Myocyte (in vitro differentiated cells): ENCODE measurements at regions not wholly inside any gene's neighbourhood (a gene's known extent, or its start where the extent isn't known, plus 50 kb on each side); places are given as distances from the start of the nearest gene placed in this dataset.
"Not testable (repeated sequence)": the region's sequence is repeated elsewhere in the genome, so short reads cannot be mapped to it uniquely, and the experiment has no call there.

Experiments used
- DNase-seq: peaks from one replicate; pipeline ENCODE4 v3.0.0-alpha.2; 2012; ENCODE audit warnings: low read depth

DNA sequence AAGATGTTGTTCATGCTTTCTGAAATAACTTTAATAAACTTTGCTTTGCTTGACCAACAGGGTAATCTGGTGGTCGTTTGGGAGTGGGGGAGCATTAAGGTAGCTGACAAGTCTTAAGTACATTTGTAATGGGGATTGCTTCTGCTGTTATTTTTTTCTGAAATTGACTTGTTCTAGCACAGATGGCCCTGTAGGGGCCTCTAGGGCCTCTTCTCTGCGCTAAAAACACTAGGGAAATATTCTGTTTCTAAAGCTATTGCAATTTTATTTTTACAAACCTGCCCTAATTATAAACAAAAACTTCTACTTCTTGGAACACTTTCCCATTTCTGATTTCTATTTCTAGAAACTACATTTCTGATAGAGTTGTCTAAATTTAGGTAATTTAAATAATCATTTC, 191.3 kb upstream of the KCNJ3 start:
- no peak for DNase-seq

DNA sequence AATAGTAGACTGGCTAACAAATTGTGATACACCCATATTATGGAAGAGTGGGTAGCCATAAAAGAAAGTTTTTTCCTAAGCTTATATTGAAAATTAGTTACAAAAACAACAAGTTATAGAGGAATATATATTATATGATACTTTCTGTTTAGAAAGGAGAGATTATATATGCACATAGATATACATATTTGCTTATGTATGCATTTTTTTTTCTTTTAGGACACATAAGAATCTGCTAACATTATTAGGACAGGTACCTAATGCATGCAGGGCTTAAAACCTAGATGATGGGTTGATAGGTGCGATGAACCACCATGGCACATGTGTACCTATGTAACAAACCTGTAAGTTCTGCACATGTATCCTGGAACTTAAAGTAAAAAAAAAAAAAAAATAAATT, 179.6 kb upstream of the KCNJ3 start:
- DNase-seq, result no peak

DNA sequence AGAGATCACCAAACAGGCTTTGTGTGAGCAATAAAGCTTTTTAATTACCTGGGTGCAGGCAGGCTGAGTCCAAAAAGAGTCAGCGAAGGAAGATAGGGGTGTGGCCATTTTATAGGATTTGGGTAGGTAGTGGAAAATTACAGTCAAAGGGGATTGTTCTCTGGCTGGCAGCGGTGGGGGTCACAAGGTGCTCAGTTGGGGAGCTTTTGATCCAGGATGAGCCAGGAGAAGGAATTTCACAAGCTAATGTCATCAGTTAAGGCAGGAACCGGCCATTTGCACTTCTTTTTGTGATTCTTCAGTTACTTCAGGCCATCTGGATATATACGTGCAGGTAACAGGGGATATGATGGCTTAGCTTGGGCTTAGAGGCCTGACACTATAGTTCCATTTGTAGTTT, 177.5 kb upstream of the KCNJ3 start:
- not testable (repeated sequence) for DNase-seq

DNA sequence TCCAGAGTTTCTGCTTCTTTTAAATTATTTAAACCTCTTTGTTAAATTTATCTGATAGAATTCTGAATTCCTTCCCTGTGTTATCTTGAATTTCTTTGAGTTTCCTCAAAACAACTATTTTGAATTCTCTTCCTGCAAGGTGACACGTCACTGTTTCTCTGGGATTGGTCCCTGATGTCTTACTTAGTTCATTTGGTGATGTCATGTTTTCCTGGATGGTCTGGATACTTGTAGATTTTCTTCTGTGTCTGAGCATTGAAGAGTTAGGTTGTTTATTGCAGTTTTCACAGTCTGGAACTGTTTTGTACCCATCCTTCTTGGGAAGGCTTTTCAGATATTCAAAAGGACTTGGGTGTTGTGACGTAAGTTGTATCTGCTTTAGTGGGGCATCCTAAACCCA, 172.3 kb upstream of the KCNJ3 start:
- DNase-seq, result no peak

DNA sequence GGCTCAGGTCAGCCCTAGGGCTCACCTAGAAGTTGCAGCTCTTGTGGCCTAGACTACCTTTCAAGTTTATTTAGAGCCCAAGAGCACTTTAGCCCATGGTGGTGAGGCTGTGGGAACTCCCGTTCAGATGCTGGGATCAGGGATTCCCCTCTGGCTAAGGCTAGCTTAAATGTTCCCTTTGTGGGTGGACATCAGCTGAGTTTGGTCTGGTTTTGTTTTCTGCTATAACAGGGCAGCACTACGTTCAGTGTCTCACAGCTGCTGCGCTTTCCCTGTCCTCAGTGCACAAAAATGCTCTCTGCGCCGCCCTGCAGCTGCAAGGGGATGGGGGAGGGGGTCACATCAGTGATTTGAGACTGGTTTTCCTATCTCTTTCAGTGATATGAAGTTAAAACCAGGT, 170.5 kb upstream of the KCNJ3 start:
- peak; percentile 33 for DNase-seq

DNA sequence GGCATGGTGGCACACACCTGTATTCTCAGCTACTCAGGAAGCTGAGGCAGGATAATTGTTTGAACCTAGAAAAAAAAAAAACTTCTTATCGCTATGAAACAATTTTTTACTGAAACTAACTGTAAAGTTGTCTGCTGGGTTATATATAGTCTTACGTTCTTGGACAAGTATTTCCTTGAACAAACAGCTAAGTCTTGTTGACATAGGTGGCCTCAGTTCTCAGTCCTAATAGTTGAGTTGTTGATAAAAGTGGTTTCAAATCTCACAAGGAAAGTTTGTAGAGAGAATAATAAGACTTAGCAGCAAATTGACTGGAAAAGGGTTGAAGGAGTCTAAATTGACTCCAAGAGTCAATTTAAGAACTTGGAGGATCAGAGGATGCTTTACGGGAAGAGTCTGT, 166.5 kb upstream of the KCNJ3 start:
- DNase-seq, result no peak

DNA sequence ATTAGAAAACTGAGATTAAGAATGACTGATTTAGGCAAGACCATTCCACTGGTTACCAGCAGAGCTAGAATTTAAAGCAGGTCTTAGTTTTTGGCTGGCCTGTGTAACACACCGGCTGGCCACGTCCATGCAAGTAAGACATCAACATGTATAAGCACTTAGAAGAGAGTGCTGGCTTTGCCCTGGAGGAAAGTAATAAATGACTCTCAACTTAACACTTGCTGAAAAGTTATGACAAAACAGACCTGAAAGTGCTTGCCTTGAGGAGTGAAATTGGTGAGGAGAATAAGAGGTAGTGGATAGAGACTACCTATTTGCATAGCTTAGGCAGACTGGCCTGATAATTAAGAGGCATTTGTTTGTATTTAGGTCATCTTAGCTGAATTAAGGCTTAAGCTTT, 165.7 kb upstream of the KCNJ3 start:
- no peak for DNase-seq

DNA sequence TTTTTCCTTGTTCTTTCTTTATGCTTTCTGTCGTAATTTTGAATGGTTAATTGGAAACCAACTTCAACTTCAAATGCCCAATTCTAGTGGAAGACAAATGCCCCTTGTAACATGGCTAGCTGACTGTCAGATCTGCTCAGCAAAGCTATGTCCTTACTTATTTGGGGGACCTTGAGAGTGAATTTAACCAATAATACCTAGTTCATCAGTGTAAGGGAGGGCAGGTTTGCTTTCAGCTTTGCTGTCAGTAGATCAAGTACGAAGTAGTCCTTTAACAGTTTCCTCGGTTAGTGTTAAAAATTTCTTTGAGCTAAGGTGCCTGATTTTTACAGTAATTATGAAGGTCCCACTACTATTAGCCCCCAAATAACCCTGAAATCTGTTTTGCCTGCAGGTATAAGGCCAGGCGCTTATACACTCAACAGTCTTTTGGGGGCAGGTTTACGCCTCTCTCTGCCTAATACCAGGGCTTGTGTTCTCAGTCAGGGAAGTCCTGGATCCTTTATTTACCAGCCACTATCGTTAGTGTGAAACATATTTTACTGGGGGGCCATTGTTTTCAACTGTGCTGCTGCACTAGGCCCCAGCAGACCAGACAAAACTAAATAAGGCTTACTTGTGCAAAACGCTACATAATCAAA, 165.1 kb upstream of the KCNJ3 start:
- no peak for DNase-seq

DNA sequence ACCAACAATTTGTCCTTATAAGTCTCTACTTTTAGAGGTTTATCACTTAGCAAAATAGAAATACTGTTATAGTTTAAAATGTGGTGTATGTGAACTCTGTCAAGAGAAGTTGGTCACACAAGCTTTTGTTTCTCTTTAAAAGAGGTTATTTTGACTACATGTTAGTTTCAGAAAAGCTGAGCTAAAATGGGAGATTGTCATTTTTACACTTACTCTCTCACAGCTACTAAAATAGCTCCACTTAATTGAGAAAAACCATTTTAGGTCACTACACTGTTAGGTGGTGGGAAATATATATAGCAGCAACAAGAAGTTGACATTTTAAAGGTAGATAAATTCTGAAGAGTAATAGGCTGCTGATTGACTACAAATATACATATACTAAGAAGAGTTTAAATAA, 161.5 kb upstream of the KCNJ3 start:
- no peak for DNase-seq

DNA sequence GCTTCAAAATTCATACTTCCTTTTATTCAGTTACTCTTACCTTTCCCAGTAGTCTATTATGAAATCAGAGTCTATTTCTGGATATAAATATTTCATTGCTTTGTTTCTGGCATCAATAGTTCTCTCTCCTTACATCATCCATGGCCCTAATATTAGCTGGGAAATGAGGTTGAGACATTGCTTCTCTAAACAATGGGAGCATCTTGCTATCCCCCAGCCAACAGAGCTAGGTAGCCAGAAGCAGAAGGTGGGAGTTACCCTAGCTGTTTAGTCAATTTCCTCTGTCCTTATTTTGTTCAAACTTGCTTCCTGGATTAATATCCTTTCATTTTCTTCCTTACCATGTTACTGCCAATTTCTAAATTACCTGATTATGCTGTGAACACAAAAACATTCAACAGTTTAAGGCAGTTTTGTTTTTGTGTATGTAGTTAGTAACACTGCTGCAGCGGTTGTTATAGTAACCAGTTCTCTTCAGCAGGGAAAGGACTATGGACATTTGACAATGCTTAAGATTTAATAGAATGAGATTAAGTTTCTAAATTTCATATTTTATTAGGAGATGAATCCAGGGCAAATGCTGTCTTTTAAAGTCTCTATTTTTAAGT, 160.5 kb upstream of the KCNJ3 start:
- DNase-seq, result no peak

DNA sequence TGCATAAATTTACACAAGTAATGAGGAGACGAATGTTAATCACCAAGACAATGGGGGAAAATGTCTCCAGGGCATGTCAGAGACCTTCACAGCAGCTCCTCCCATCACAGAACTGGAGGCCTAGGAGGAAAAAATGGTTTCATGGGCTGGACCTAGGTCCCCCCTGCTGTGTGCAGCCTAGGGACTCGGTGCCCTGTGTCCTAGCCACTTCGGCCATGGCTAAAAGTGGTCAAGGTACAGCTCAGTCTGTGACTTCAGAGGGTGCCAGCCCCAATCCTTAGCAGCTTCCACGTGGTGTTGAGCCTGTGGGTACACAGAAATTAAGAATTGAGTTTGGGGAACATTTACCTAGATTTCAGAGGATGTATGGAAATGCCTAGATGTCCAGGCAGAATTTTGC, 152.2 kb upstream of the KCNJ3 start:
- DNase-seq, result no peak

DNA sequence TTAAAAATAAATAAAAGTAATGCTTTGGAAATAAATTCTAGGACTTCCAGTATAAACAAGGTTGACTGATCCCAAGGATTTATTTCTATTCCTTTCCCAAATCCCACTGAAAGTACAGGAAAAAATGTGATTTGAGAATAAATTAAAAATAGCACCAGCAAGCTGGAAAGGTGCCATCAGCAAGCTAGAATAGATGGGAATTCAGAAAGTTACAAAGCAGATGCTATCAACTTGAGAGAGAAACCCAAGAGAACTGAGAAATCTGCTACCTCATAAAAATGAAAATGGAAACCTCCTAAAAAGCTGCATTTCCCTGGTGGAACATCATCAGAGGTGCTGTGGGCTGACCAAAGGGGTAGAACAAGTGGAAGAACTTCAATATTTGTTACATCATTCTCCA, 148.6 kb upstream of the KCNJ3 start:
- DNase-seq, result peak; percentile 17

DNA sequence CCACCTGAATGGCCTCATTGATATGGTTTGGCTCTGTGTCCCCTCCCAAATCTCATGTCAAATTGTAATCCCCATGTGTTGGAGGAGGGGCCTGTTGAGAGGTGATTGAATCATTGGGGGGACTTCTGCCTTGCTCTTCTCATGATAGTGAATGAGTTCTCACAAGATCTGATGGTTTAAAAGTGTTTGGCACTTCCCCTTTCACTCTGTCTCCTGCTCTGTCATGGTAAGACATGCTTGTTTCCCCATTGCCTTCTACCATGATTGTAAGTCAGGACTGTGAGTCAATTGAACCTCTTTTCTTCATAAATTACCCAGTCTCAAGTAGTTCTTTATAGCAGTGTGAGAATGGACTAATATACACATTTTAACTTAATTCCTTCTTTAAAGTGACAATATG, 146.8 kb upstream of the KCNJ3 start:
- DNase-seq, result no peak

DNA sequence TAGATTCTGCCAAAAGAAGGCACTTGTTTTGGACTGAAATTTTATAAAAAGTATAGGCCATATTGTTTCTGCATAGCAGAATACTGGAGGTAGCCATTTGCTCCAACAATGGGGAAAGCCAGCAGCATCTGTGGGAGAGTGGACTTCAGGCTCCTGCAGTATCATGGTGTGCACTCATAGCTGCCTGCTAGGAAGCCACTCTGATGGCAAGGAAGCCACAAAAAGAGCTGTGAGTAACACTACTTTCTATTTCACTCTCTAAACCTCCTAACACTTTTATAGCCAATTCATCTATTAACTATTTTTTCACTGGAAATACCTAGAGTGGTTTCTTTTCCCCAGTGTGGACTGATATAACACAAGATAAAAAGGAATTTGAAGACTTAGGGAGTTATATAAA, 144.4 kb upstream of the KCNJ3 start:
- DNase-seq, result no peak

DNA sequence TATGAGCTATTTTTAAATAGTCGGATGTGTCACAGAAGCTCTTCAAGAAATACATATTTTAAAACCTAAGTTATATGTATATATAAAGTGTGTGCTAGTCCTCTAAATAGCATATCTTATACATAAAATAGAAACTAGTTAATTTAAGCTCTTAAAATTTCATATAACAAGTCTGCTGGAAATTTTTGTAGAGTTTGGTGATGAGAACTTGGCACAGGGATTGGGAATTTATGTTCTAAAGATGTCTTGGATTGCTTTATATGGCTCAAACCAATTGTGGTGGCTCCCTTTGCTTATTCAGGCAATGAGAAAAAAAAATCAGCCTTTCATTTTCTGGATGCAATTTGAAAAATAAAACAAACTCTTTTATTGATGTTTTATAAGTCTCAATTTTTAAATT, 142.8 kb upstream of the KCNJ3 start:
- no peak for DNase-seq

DNA sequence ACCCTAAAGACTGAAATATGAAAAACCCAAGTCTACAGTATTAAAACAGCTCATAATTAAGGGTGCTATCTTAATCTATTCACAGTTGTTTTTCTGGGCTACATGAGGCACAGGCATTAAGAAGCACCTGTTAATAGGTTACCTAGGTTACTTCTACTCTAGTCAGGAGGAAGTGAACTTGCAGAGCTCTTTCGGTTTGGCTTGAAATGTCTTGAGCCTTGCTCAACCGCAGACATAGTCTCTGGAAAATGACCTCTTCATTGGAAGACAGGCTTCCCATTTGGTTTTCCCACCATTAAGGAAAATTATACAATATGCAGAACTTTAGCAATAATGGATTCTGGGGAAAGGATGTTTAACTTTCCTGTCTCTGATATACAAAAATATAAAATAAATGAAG, 142.3 kb upstream of the KCNJ3 start:
- no peak for DNase-seq

DNA sequence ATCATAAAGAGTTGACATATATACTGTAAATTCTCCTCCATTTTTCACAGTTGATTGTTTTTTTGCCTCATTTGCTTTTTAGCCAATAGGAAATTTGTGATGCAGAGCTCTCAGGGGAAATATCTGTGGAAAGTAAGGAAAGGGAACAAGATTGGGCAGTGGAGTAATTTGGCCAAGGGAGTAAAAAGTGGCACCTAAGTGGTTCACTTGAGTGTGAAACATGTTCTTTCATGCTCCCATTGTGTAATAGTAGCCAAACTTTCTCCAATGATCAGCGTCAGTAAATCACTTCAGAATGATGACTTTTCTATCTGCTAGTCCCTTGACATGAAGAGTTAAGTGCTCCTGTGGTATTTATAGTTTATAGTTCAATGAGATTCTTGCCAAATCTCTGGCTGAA, 141.9 kb upstream of the KCNJ3 start:
- peak; percentile 3 for DNase-seq

DNA sequence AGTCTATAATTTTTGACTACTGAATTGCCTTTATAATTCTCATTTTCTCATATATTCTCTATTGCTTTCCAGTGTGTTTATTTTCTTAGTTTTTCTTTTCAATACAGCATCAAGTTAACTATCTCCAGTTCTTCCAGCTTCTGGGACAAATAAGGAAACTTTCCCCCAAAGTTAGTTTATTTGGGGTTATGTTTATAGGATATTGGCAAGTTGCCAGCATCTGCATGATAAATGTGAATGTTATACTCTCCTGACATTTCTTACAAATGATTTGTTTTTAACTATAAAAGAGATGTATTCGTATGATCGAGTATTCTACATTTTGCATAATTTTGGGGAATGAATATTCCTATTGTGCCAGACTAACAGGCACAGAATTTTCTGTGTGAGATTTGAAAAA, 140.6 kb upstream of the KCNJ3 start:
- no peak for DNase-seq

DNA sequence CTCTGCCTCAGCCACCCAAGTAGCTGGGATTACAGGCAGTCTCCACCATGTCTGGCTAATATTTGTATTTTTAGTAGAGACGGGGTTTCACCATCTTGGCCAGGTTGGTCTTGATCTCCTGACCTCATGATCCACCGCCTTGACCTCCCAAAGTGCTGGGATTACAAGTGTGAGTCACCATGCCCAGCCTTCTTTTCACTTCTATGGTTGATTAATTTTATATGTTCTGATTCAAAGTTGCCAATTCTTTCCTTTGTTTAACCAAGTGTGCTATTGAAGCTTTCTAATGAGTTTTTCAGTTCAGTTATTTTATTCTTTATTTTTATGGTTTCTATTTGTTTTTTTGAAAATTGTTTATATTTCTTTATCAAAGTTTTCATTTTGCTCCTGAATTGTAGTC, 133.1 kb upstream of the KCNJ3 start:
- no peak for DNase-seq

DNA sequence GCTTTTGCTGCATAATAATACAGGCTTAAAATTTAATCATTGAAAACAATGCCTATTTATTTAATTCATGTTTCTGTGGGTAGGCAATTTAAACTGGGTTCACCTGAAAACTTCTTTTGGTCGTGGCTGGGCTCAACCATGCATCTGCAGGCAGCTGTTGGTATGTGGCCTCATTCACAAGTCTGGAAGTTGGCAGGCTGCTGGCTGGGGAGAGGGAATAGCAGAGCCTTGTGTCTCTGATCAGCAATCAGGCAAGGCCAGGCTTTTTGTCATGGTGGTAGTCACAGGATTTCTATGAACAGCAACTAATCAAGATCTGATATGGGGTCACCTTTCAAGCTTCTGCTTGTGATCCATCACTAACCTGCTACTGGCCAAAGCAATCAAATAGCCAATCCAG, 130.1 kb upstream of the KCNJ3 start:
- DNase-seq, result no peak

DNA sequence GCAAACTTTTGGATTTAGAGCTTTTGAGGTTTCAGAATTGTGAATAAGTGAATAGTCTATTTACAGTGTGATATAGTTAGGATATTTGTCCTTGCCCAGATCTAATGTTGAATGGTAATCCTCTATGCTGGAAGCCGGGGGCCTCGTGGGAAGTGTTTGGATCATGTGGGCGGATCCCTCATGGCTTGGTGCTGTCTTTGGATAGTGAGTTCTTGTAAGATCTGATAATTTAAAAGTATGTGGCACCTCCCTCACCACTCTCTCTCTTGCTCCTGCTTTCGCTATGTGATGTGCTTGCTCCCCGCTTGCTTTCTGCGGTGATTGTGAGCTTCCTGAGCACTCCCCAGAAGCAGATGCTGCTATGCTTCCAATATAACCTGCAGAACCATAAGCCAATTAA, 128.0 kb upstream of the KCNJ3 start:
- no peak for DNase-seq

DNA sequence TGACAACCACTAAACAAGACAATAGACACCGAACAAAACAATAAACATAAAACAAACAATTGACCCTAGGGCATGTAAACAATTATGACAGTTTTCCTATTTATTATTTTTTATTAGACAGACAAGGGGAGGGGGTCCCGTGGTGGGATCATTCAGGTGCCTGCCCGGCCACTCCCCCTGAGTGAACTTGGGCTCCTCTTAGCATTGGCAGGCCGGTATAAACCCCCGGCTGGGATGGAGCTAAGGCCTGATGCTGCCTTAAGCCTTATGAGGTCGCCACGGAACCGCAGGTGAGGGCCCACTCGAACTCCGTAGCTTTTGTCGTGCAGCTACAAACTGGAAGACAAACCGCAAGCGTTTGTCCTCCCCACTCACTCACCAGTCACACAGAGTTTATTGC, 121.8 kb upstream of the KCNJ3 start:
- DNase-seq, result not testable (repeated sequence)

DNA sequence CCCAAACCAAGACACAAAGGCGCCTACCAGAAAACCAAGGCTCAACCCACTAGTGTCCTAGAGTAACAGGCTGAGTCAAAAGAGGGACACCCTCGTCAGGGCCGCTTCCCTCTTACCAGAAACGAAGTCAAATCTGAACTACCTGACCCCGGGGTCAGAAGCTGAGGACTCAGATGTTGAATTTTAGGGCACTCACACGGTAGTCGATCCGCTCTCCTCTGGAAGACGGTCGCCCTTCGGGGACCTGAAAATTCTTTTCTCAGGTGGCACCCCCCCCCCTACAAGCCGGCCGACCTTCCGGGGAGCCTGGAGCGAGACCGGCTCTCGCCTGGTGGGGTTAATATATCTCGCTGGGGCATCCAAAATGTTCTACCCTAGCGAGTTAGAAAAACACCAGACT, 121.1 kb upstream of the KCNJ3 start:
- no peak for DNase-seq

DNA sequence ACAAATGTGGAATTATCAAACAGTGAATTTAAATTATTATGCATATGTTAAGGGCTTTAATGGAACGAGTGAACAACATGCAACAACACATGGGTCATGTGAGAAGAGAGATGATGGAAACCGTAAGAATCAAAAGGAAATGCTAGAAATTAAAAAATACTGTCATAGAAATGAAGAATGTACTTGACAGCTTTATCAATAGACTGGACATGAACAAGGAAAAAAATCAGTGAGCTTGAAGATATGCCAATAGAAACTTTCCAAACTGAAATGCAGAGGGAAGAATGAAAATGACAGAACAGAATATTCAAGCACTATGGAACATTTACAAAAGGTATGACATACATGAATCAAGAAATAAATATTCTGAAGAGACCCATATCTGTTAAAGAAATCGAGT, 117.7 kb upstream of the KCNJ3 start:
- no peak for DNase-seq
